SK-N-SH (cell line): ENCODE measurements at regions not wholly inside any gene's neighbourhood (a gene's known extent, or its start where the extent isn't known, plus 50 kb on each side); places are given as distances from the start of the nearest gene placed in this dataset.

Experiments
- CTCF ChIA-PET: fragments of 300-600, 350-600 bp; formaldehyde crosslinking; extraction: SDS; loops from one replicate; lab custom pipeline; 2021; lab: Yijun Ruan, JAX
- POLR2A ChIA-PET: fragments of 350-600 bp; sonication (Branson Sonifier 250); formaldehyde crosslinking; extraction: SDS; loops from one replicate; lab custom pipeline; 2020; ENCODE audit warnings: antibody characterized with exemption, inconsistent platforms; lab: Yijun Ruan, JAX
- DNase-seq: peaks from one replicate; pipeline ENCODE4 v3.0.0; 2012
- H2AFZ ChIP-seq: fragments of 200-600 bp; sonication (generic); 2 replicates; pipeline ENCODE4 v1.8.1; 2016; ENCODE audit warnings: antibody characterized with exemption, mild to moderate bottlenecking, low read depth
- H3F3A ChIP-seq: fragments of 200-600 bp; sonication (generic); replicated peaks from 2 replicates; pipeline ENCODE3; 2016; ENCODE audit warnings: antibody characterized with exemption, mild to moderate bottlenecking; ENCODE audit not compliant: insufficient read depth
- H3K27ac ChIP-seq, 2 experiments: fragments of 200-500 bp in 1 of 2; fragments of 200-600 bp in 1 of 2; sonication (Bioruptor generic) in 1 of 2; sonication (generic), shearing (Covaris generic) in 1 of 2; 2 replicates each; pipeline versions ENCODE4 v1.5.1 to v1.6.1; 2014 to 2016; ENCODE audit warnings: low read depth in 2 of 2, inconsistent platforms in 1 of 2, low read length in 1 of 2, mild to moderate bottlenecking in 1 of 2, mixed read lengths in 1 of 2
- H3K27me3 ChIP-seq: fragments of 200-600 bp; sonication (generic), shearing (Covaris generic); 2 replicates; pipeline ENCODE4 v1.6.1; 2016; ENCODE audit warnings: mixed run types; ENCODE audit not compliant: insufficient read depth
- H3K36me3 ChIP-seq, 2 experiments: fragments of 200-500 bp in 1 of 2; fragments of 200-600 bp in 1 of 2; sonication (Bioruptor generic) in 1 of 2; sonication (generic) in 1 of 2; replicated peaks in 1 of 2; 2 replicates each; pipeline versions ENCODE3 to v1.5.1; 2014 to 2016; ENCODE audit warnings: low read length in 1 of 2, mild to moderate bottlenecking in 1 of 2; ENCODE audit not compliant: insufficient read depth in 2 of 2, control insufficient read depth in 1 of 2
- H3K4me1 ChIP-seq, 2 experiments: fragments of 200-500 bp in 1 of 2; fragments of 200-600 bp in 1 of 2; sonication (Bioruptor generic) in 1 of 2; sonication (generic), shearing (Covaris generic) in 1 of 2; 2 replicates each; pipeline versions ENCODE4 v1.5.1 to v1.6.1; 2014 to 2016; ENCODE audit warnings: low read depth in 1 of 2, low read length in 1 of 2, mixed run types in 1 of 2; ENCODE audit not compliant: insufficient read depth in 2 of 2, control insufficient read depth in 1 of 2
- H3K4me2 ChIP-seq: fragments of 200-600 bp; sonication (generic), shearing (Covaris generic); 2 replicates; pipeline ENCODE4 v1.6.1; 2017; ENCODE audit warnings: mixed run types
- H3K4me3 ChIP-seq, 2 experiments: fragments of 200-500 bp in 1 of 2; fragments of 200-600 bp in 1 of 2; sonication (Bioruptor generic) in 1 of 2; sonication (generic), shearing (Covaris generic) in 1 of 2; 2 replicates each; pipeline versions ENCODE4 v1.5.1 to v1.8.1; 2014 to 2016; ENCODE audit warnings: low read depth in 2 of 2, inconsistent platforms in 1 of 2, low read length in 1 of 2, mild to moderate bottlenecking in 1 of 2, mixed read lengths in 1 of 2, moderate library complexity in 1 of 2
- H3K79me2 ChIP-seq: fragments of 200-600 bp; sonication (generic); 2 replicates; pipeline ENCODE4 v1.8.1; 2017; ENCODE audit warnings: mild to moderate bottlenecking; ENCODE audit not compliant: insufficient read depth
- H3K9ac ChIP-seq: fragments of 200-600 bp; sonication (generic); 2 replicates; pipeline ENCODE4 v1.6.1; 2017; ENCODE audit warnings: mixed run types
- H3K9me2 ChIP-seq: fragments of 200-600 bp; sonication (generic); 2 replicates; pipeline ENCODE4 v1.6.1; 2017; ENCODE audit warnings: mixed run types
- H3K9me3 ChIP-seq: fragments of 200-600 bp; sonication (generic); 2 replicates; pipeline ENCODE4 v1.6.1; 2017; ENCODE audit warnings: mixed run types, mild to moderate bottlenecking, moderate library complexity
- H4K20me1 ChIP-seq: fragments of 200-600 bp; sonication (generic); 2 replicates; pipeline ENCODE4 v1.6.1; 2017; ENCODE audit warnings: mild to moderate bottlenecking, mixed run types; ENCODE audit not compliant: insufficient read depth
- ELF1 ChIP-seq: IDR thresholded peaks from 2 replicates; pipeline ENCODE4 v1.4.0; 2012
- EZH2phosphoT487 ChIP-seq: fragments of 200-600 bp; sonication (generic); IDR thresholded peaks from 2 replicates; pipeline ENCODE4 v1.6.1; 2017; ENCODE audit warnings: low read depth, mixed run types, mild to moderate bottlenecking, antibody characterized with exemption, moderate library complexity, borderline replicate concordance
- FOSL2 ChIP-seq: IDR thresholded peaks from 2 replicates; pipeline ENCODE4 v1.4.0; 2012; ENCODE audit warnings: low read depth, mild to moderate bottlenecking, moderate library complexity, borderline replicate concordance
- GABPA ChIP-seq: IDR thresholded peaks from 2 replicates; pipeline ENCODE4 v1.4.0; 2012; ENCODE audit warnings: low read depth, mild to moderate bottlenecking
- GATA2 ChIP-seq: sonication (generic); formaldehyde crosslinking; IDR thresholded peaks from 2 replicates; pipeline ENCODE4 v1.5.0; 2020; ENCODE audit warnings: mild to moderate bottlenecking, missing genetic modification reagents
- JUND ChIP-seq: IDR thresholded peaks from 2 replicates; pipeline ENCODE4 v1.4.0; 2012
- NFIC ChIP-seq: IDR thresholded peaks from 2 replicates; pipeline ENCODE4 v1.4.0; 2012; ENCODE audit warnings: borderline replicate concordance
- NRF1 ChIP-seq: IDR thresholded peaks from 2 replicates; pipeline ENCODE4 v1.6.1; 2012; ENCODE audit warnings: low read depth, mild to moderate bottlenecking, low read length
- POLR2AphosphoS5 ChIP-seq: IDR thresholded peaks from 2 replicates; pipeline ENCODE4 v1.6.1; 2012; ENCODE audit warnings: low read depth, low read length
- RAD21 ChIP-seq: IDR thresholded peaks from 2 replicates; pipeline ENCODE4 v1.6.1; 2012; ENCODE audit warnings: mild to moderate bottlenecking, low read length
- RCOR1 ChIP-seq: fragments of 150-350 bp; IDR thresholded peaks from 2 replicates; pipeline ENCODE4 v1.6.1; 2017; ENCODE audit warnings: antibody characterized with exemption, low read length
- RFX5 ChIP-seq: IDR thresholded peaks from 2 replicates; pipeline ENCODE4 v1.6.1; 2012; ENCODE audit warnings: mild to moderate bottlenecking, improper control_type of control experiment, low read length
- TAF1 ChIP-seq: IDR thresholded peaks from 2 replicates; pipeline ENCODE4 v1.6.1; 2012; ENCODE audit warnings: low read depth, mild to moderate bottlenecking, low read length, moderate library complexity, borderline replicate concordance
- TCF12 ChIP-seq: IDR thresholded peaks from 2 replicates; pipeline ENCODE4 v1.4.0; 2012
- YY1 ChIP-seq: IDR thresholded peaks from 2 replicates; pipeline ENCODE4 v1.4.0; 2012; ENCODE audit warnings: low read depth, mild to moderate bottlenecking
- WGBS: methylation state at CpG from one replicate; pipeline ENCODE4 v1.1.6; 2017; ENCODE audit warnings: low lambda C conversion rate; 5-methylcytosine and 5-hydroxymethylcytosine counted together
- TF ChIP-seq, protein P1 (sequence below): fragments of 150-350 bp; IDR thresholded peaks from 2 replicates; pipeline ENCODE4 v1.6.1; 2016; ENCODE audit warnings: mild to moderate bottlenecking, low read depth, low read length
- TF ChIP-seq, protein P2 (sequence below): IDR thresholded peaks from 2 replicates; pipeline ENCODE4; 2012
- TF ChIP-seq, protein P3 (sequence below): IDR thresholded peaks from 2 replicates; pipeline ENCODE4 v1.4.0; 2012; ENCODE audit warnings: low read depth, borderline replicate concordance
- TF ChIP-seq, protein P4 (sequence below): IDR thresholded peaks from 2 replicates; pipeline ENCODE4 v1.6.1; 2012; ENCODE audit warnings: mild to moderate bottlenecking, low read depth, low read length, moderate library complexity

DNA sequence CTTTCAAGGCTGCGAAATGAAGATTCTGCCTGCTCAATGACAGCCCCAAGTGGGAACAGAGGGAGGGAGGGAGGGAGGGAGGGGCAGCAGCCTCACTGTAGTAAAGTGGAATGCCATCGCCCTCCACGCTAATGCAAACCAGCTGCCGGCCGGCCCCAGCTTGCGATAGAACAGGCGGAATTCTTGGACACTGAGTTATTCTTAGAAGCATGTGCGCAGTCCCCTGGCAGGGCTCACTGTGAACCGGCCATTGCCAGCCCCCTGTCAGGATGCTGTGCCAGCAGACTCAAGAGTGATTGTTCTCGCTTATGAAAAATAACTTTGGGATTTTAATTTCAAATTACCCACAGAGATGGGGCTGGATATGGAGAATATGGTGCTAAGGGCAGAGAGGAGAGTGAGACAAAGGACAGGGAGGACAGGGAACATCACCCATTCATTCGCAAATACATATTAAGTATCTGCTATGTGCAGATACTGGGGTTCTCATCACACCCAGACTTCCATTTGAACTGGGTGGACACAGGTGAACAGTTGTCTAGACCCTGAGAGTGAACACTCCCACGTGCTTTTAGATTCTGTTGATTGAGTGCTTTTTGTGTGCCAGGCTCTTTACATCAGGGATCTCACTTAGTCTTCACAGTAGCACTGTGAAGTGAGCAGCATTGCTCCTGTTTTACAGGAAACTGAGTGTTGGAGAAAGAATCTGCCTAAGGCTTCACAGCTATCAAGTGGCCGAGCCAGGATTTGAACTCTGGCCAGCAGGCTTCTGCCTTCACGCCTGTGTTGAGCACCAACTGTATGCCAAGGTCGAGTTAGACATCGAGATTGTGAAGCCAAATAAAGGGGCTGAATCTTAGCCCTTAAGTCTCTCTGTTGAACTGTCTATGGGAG, 192.9 kb downstream of the C12orf75 start (continued):
- TF ChIP-seq, protein P1, sequence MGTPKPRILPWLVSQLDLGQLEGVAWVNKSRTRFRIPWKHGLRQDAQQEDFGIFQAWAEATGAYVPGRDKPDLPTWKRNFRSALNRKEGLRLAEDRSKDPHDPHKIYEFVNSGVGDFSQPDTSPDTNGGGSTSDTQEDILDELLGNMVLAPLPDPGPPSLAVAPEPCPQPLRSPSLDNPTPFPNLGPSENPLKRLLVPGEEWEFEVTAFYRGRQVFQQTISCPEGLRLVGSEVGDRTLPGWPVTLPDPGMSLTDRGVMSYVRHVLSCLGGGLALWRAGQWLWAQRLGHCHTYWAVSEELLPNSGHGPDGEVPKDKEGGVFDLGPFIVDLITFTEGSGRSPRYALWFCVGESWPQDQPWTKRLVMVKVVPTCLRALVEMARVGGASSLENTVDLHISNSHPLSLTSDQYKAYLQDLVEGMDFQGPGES, result no peak
- TF ChIP-seq, protein P2, sequence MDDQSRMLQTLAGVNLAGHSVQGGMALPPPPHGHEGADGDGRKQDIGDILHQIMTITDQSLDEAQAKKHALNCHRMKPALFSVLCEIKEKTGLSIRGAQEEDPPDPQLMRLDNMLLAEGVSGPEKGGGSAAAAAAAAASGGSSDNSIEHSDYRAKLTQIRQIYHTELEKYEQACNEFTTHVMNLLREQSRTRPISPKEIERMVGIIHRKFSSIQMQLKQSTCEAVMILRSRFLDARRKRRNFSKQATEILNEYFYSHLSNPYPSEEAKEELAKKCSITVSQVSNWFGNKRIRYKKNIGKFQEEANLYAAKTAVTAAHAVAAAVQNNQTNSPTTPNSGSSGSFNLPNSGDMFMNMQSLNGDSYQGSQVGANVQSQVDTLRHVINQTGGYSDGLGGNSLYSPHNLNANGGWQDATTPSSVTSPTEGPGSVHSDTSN, result peak; percentile 93
- TF ChIP-seq NFIC (peak; percentile 95), YY1 (no peak), POLR2AphosphoS5 (peak; percentile 81; the same call in 1 of the 2 replicates)

DNA sequence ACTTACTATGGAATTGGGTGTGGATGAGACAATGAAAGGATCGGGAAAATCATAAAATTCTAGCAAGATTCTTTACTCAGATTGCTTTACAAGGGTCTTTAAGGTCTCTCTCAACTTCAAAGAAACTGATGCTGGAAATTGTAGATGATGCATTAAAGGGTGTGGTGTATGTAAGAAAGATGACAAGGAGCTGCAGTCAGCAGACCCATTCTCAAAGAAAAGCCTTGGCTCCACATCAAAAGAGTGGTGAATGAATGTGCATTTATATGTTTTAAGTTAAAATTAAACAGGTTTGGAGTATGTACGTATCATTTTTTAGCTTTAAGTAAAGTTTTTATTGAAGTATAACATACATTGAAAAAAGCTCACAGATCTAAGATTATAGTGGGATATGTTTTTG, 194.5 kb downstream of the C12orf75 start:
- ChIA-PET CTCF (interaction anchor here (1.0 to 1.2 kb wide), 2 partner anchors 22 to 612 kb away, joined by 3 read pairs; no protein-coding TSS in a partner anchor), POLR2A (no interaction called here)
- TF ChIP-seq, protein P3, sequence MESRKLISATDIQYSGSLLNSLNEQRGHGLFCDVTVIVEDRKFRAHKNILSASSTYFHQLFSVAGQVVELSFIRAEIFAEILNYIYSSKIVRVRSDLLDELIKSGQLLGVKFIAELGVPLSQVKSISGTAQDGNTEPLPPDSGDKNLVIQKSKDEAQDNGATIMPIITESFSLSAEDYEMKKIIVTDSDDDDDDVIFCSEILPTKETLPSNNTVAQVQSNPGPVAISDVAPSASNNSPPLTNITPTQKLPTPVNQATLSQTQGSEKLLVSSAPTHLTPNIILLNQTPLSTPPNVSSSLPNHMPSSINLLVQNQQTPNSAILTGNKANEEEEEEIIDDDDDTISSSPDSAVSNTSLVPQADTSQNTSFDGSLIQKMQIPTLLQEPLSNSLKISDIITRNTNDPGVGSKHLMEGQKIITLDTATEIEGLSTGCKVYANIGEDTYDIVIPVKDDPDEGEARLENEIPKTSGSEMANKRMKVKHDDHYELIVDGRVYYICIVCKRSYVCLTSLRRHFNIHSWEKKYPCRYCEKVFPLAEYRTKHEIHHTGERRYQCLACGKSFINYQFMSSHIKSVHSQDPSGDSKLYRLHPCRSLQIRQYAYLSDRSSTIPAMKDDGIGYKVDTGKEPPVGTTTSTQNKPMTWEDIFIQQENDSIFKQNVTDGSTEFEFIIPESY, result no peak
- TF ChIP-seq ELF1 (no peak), GABPA (no peak), FOSL2 (no peak), GATA2 (CRISPR knock-in tag) (no peak), NRF1 (no peak), RFX5 (no peak), NFIC (no peak), JUND (no peak), TAF1 (no peak), TCF12 (no peak), EZH2phosphoT487 (no peak), RAD21 (no peak), RCOR1 (no peak)
- TF ChIP-seq, protein P1, result no peak
- TF ChIP-seq, protein P4, sequence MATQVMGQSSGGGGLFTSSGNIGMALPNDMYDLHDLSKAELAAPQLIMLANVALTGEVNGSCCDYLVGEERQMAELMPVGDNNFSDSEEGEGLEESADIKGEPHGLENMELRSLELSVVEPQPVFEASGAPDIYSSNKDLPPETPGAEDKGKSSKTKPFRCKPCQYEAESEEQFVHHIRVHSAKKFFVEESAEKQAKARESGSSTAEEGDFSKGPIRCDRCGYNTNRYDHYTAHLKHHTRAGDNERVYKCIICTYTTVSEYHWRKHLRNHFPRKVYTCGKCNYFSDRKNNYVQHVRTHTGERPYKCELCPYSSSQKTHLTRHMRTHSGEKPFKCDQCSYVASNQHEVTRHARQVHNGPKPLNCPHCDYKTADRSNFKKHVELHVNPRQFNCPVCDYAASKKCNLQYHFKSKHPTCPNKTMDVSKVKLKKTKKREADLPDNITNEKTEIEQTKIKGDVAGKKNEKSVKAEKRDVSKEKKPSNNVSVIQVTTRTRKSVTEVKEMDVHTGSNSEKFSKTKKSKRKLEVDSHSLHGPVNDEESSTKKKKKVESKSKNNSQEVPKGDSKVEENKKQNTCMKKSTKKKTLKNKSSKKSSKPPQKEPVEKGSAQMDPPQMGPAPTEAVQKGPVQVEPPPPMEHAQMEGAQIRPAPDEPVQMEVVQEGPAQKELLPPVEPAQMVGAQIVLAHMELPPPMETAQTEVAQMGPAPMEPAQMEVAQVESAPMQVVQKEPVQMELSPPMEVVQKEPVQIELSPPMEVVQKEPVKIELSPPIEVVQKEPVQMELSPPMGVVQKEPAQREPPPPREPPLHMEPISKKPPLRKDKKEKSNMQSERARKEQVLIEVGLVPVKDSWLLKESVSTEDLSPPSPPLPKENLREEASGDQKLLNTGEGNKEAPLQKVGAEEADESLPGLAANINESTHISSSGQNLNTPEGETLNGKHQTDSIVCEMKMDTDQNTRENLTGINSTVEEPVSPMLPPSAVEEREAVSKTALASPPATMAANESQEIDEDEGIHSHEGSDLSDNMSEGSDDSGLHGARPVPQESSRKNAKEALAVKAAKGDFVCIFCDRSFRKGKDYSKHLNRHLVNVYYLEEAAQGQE, result no peak
- H3K9me3 ChIP-seq, result no peaks in the 10 kb centered on the region
- no peaks in the 10 kb centered on the region for H3K36me3 ChIP-seq
- H3K4me3 ChIP-seq, result no peak overlapping the region
- no peak overlapping the region for H3K9ac ChIP-seq
- H3K27ac ChIP-seq, result no peak overlapping the region
- H3K27me3 ChIP-seq, result no peaks in the 10 kb centered on the region
- 52% methylated on average over 2 of the region's 2 CpGs for WGBS
- peaks cover 7 to 8% of the 10 kb centered on the region in 2 experiments for H3K4me1 ChIP-seq
- H4K20me1 ChIP-seq, result no peaks in the 10 kb centered on the region
- peaks cover 21% of the 10 kb centered on the region for H3F3A ChIP-seq
- H3K4me2 ChIP-seq, result no peak overlapping the region
- no peaks in the 10 kb centered on the region for H3K9me2 ChIP-seq
- DNase-seq, result no peak
- H3K79me2 ChIP-seq, result no peaks in the 10 kb centered on the region
- H2AFZ ChIP-seq, result no peak overlapping the region
